OCI-M1 (cell line): ENCODE measurements at regions not wholly inside any gene's neighbourhood (a gene's known extent, or its start where the extent isn't known, plus 50 kb on each side); places are given as distances from the start of the nearest gene placed in this dataset.
"Not testable (repeated sequence)": the region's sequence is repeated elsewhere in the genome, so short reads cannot be mapped to it uniquely, and the experiment has no call there.

ENCODE experiments used
- DNase-seq: peaks from one replicate; lab custom pipeline; 2025; lab: John Stamatoyannopoulos, UW

- no peak for DNase-seq
Observed at GRCh38 chr20:17836303-17836861, 132.2 kb downstream of the SNX5 start.

GRCh38 chr20:17835934-17836300 lies 132.7 kb downstream of the SNX5 start:
- DNase-seq = no peak

GRCh38 chr20:17835240-17835933 lies 133.2 kb downstream of the SNX5 start:
- DNase-seq = no peak

GRCh38 chr20:17834804-17835203 lies 133.8 kb downstream of the SNX5 start:
- no peak for DNase-seq

GRCh38 chr20:17833036-17833674 lies 133.4 kb downstream of the BANF2 start:
- DNase-seq = no peak

- no peak for DNase-seq
Observed at GRCh38 chr20:17832236-17832915, 132.6 kb downstream of the BANF2 start.

GRCh38 chr20:17828598-17829144 lies 128.9 kb downstream of the BANF2 start:
- no peak for DNase-seq

GRCh38 chr20:17827759-17828559 lies 128.2 kb downstream of the BANF2 start:
- DNase-seq = no peak

- DNase-seq = no peak
Observed at GRCh38 chr20:17827079-17827478, 127.3 kb downstream of the BANF2 start.

- DNase-seq = no peak
Observed at GRCh38 chr20:17825960-17826843, 126.4 kb downstream of the BANF2 start.

- DNase-seq = no peak
Observed at GRCh38 chr20:17825252-17825959, 125.6 kb downstream of the BANF2 start.

GRCh38 chr20:17824676-17825251 lies 125.0 kb downstream of the BANF2 start:
- no peak for DNase-seq

- no peak for DNase-seq
Observed at GRCh38 chr20:17823409-17824144, 123.8 kb downstream of the BANF2 start.

GRCh38 chr20:17822540-17823408 lies 123.0 kb downstream of the BANF2 start:
- DNase-seq = no peak

- no peak for DNase-seq
Observed at GRCh38 chr20:17822039-17822438, 122.3 kb downstream of the BANF2 start.

- not testable (repeated sequence) for DNase-seq
Observed at GRCh38 chr20:17821606-17822005, 121.8 kb downstream of the BANF2 start.

- no peak for DNase-seq
Observed at GRCh38 chr20:17819395-17820093, 119.8 kb downstream of the BANF2 start.
